Right kidney (tissue), 1 donor: ENCODE measurements at regions not wholly inside any gene's neighbourhood (a gene's known extent, or its start where the extent isn't known, plus 50 kb on each side); places are given as distances from the start of the nearest gene placed in this dataset.
A peak's percentile ranks its signal among the peaks of the same experiment; 100 is the strongest.
"Not testable (repeated sequence)": the region's sequence is repeated elsewhere in the genome, so short reads cannot be mapped to it uniquely, and the experiment has no call there.

Experiments used
- DNase-seq: peaks from one replicate; pipeline ENCODE4 v3.0.0-alpha.2; 2016

GRCh38 chr10:8128511-8128910 is 74.0 kb downstream of the GATA3 start:
- no peak for DNase-seq

DNA sequence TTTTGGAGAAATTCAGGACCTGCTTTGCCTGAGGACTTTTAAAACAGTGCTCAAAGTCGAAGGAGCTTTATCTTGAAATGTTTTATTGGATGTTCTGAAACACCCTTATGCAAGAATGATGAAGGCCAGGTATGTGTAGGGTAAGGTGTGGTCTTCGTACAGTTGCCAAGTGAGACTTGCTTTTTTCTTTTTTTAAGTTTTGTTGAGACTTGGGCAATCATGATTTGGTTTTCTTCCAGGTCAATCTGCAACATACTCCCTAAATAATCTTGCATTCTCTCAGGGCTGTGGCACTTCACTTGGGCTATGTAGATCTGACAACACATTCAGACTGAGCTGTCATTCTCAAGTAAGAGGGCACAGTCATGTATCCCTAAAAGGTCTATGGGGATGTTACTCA is 75.0 kb downstream of the GATA3 start:
- DNase-seq: no peak

GRCh38 chr10:8130973-8131911 is 76.8 kb downstream of the GATA3 start:
- DNase-seq: no peak

GRCh38 chr10:8133146-8133545 is 78.7 kb downstream of the GATA3 start:
- no peak for DNase-seq

DNA sequence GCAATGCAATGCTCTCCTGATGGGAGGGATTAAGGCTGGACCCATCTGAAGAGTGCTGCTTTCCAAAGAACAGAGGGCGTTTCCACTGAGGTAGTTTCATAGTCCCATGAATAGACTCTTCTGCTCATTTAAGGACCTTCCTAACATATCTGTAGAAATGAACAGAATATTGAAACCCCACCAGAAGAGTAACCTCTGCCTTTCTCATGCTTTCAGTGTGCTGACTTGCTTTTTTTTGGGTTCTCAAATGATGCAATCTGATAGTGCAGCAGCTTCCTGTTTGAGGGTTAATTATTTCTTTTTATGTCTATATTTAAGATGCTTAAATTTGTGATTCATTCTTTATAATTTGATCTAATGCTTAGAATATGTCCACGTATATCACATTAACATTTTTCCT is 82.2 kb downstream of the GATA3 start:
- no peak for DNase-seq

GRCh38 chr10:8137272-8137681 is 82.8 kb downstream of the GATA3 start:
- DNase-seq: no peak

- no peak for DNase-seq
These were observed 83.2 kb downstream of the GATA3 start for GRCh38 chr10:8137726-8138125.

DNA sequence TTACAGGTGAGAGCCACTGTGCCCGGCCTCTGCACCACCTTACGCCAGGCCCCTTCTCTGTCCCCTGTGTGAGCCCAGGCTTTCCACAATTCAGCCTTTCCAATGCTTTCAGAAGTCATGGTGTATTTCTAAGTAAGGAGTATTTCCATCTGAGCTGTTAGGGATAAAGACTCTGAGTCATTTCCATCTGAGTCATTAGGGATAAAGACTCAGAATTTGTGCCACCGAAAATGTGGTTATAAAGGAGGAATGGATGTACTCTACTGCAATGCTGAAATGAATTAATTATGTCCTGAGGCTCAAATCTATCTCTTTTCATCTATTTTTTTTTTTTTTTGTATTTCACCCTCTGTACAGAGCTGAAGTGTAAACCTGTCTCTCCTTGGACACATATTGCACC is 84.0 kb downstream of the GATA3 start:
- DNase-seq: no peak

GRCh38 chr10:8144496-8144895 is 90.0 kb downstream of the GATA3 start:
- DNase-seq: no peak

DNA sequence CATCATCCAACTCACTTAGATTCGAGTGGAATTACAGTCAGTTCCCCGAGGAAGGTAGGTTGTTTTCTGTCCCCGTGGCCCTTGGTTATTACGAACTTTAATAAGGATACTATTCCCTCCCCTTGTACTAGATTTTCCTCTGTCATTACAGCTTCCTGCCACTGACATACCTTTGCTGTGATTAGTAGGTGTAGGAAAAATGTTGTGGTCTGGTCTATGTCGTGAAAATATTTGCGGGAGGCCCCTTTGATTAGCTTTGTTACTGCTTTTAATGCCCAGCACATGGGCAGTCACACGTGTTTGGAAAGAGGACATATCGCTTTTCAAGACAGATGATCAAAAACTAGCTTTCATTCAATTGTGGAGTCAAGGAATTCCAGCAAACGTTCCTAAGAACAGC is 92.2 kb downstream of the GATA3 start:
- no peak for DNase-seq

DNA sequence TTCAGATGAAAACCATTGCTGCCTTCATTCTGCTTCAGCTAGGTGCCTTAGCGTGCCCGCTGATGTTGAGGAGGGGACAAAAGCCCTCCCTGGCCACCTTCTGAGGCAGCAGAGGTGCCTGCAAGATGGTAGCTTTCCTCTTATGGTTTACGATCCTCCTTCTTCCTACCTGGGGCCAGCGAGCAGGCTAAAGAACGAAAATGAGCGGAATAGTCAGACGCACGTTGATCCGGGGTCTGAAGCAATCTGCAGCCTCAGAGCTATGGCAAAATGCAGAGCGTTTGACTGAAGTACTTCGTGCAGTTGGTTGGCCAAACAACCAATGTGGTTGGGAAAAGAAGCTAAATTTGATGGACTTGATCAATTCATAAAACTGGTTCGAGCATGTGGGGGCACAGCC is 95.5 kb downstream of the GATA3 start:
- DNase-seq: no peak

- no peak for DNase-seq
These were observed 96.0 kb downstream of the GATA3 start for GRCh38 chr10:8150401-8150905.

GRCh38 chr10:8151086-8151485 is 96.6 kb downstream of the GATA3 start:
- DNase-seq: no peak

- no peak for DNase-seq
These were observed 102.4 kb downstream of the GATA3 start for GRCh38 chr10:8156918-8157317.

GRCh38 chr10:8158193-8159071 is 103.9 kb downstream of the GATA3 start:
- DNase-seq: no peak

- peak; percentile 7 for DNase-seq
These were observed 105.1 kb downstream of the GATA3 start for GRCh38 chr10:8159341-8160165.

DNA sequence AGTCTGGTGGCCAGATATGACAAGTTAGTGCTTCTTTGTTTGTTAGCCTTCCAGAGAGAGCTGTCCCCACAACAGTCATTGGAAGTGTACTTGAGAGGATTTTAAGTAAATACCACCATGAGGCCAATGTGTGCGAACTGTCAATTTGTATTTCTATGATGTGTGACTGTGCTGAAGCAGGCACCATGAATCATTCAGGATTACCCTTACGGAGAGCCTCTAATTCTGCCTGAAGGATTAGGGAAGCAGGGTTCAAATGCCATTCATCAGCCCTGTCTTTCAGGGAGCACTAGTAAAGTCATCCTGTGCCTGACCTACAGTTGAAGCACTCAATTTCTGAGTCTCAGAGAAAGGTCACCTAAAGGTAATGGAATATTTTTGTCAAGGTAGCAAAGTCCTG is 109.3 kb downstream of the GATA3 start:
- DNase-seq: no peak

GRCh38 chr10:8164640-8165039 is 110.2 kb downstream of the GATA3 start:
- DNase-seq: not testable (repeated sequence)

- no peak for DNase-seq
These were observed 114.3 kb downstream of the GATA3 start for GRCh38 chr10:8168836-8169235.

- no peak for DNase-seq
These were observed 116.5 kb downstream of the GATA3 start for GRCh38 chr10:8171008-8171407.

- DNase-seq: no peak
These were observed 118.1 kb downstream of the GATA3 start for GRCh38 chr10:8172604-8173003.

DNA sequence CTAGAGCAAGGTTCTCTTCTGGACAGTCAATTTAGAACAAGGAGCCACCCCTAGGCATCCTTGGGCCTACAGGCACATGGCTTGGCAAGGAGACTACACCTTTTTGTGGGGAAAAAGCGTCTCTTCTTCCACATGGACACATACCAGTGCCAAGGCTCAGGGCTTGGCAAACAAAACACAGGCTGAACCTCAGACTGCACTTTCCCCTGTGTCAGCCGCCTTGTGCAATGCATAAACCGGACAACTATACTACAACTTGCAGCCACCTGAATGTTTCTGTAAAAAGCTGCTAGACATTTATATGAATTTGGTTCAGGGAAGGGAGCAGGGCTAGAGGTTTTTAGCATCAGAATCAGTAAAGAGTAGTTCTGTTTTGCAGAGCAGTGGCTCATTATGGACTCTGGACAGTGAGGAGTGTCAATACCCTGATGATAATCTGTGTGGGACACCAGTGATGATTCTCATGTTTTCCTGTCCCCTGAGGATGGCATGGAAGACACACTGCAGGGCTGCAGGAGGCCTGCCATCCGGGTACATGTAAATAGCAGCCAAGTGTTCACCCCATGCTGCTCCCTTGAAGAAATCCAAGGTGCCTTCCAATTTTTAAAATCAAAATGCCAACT is 118.9 kb downstream of the GATA3 start:
- DNase-seq: no peak
